HG03457 (cell line): ENCODE measurements at regions not wholly inside any gene's neighbourhood (a gene's known extent, or its start where the extent isn't known, plus 50 kb on each side); places are given as distances from the start of the nearest gene placed in this dataset.
"Not testable (repeated sequence)": the region's sequence is repeated elsewhere in the genome, so short reads cannot be mapped to it uniquely, and the experiment has no call there.

Source experiments
- ATAC-seq: cut with Tn5 transposase; IDR thresholded peaks from one replicate; pipeline ENCODE4 v1.9.1; 2021; ENCODE audit warnings: moderate number of reproducible peaks; ENCODE audit not compliant: unreplicated experiment

- ATAC-seq, result no peak
These were observed 284.1 kb upstream of the SMIM30 start for GRCh38 chr7:113402482-113402881.

GRCh38 chr7:113402005-113402404 is 283.7 kb upstream of the SMIM30 start:
- no peak for ATAC-seq

GRCh38 chr7:113394856-113395255 is 276.5 kb upstream of the SMIM30 start:
- ATAC-seq, result no peak

GRCh38 chr7:113392841-113393540 is 274.6 kb upstream of the SMIM30 start:
- no peak for ATAC-seq

GRCh38 chr7:113392421-113392820 is 274.1 kb upstream of the SMIM30 start:
- no peak for ATAC-seq

GRCh38 chr7:113389112-113389646 is 270.8 kb upstream of the SMIM30 start:
- ATAC-seq, result no peak

GRCh38 chr7:113383638-113384037 is 265.3 kb upstream of the SMIM30 start:
- no peak for ATAC-seq

GRCh38 chr7:113379746-113380145 is 261.4 kb upstream of the SMIM30 start:
- no peak for ATAC-seq

GRCh38 chr7:113374955-113375354 is 256.6 kb upstream of the SMIM30 start:
- no peak for ATAC-seq

GRCh38 chr7:113373863-113374262 is 255.5 kb upstream of the SMIM30 start:
- no peak for ATAC-seq

- ATAC-seq, result no peak
These were observed 253.2 kb upstream of the SMIM30 start for GRCh38 chr7:113371416-113372043.

GRCh38 chr7:113370910-113371309 is 252.6 kb upstream of the SMIM30 start:
- ATAC-seq, result no peak

GRCh38 chr7:113368256-113368655 is 249.9 kb upstream of the SMIM30 start:
- ATAC-seq, result no peak

- ATAC-seq, result no peak
These were observed 248.8 kb upstream of the SMIM30 start for GRCh38 chr7:113367041-113367586.

- no peak for ATAC-seq
These were observed 247.8 kb upstream of the SMIM30 start for GRCh38 chr7:113366122-113366521.

- no peak for ATAC-seq
These were observed 231.0 kb upstream of the SMIM30 start for GRCh38 chr7:113349339-113349738.

- ATAC-seq, result no peak
These were observed 221.3 kb upstream of the SMIM30 start for GRCh38 chr7:113339661-113340060.

- ATAC-seq, result peak; percentile 77
These were observed 219.8 kb upstream of the SMIM30 start for GRCh38 chr7:113338071-113338696.

GRCh38 chr7:113336838-113337237 is 218.5 kb upstream of the SMIM30 start:
- ATAC-seq, result not testable (repeated sequence)

GRCh38 chr7:113331155-113331898 is 213.0 kb upstream of the SMIM30 start:
- ATAC-seq, result no peak

GRCh38 chr7:113321201-113321600 is 202.8 kb upstream of the SMIM30 start:
- ATAC-seq, result no peak
